DND-41 (cell line): ENCODE measurements at regions not wholly inside any gene's neighbourhood (a gene's known extent, or its start where the extent isn't known, plus 50 kb on each side); places are given as distances from the start of the nearest gene placed in this dataset.

ENCODE experiments used
- ATAC-seq: fragments of 200-7000 bp; cut with Tn5 transposase; 3 replicates; pipeline ENCODE4 v1.9.1; 2021; ENCODE audit warnings: low read depth; ENCODE audit not compliant: insufficient read depth
- DNase-seq: peaks from one replicate; pipeline ENCODE4 v3.0.0-alpha.2; 2020
- H2AFZ ChIP-seq: 2 replicates; pipeline ENCODE4 v1.6.0; 2012; ENCODE audit warnings: low read depth, low read length
- H3K27ac ChIP-seq: 2 replicates; pipeline ENCODE4 v1.5.1; 2012; ENCODE audit warnings: low read length, inconsistent platforms
- H3K27me3 ChIP-seq: fragments of 200-600 bp; sonication (generic); 2 replicates; pipeline ENCODE4 v1.6.0; 2012; ENCODE audit warnings: low read length, mild to moderate bottlenecking, inconsistent platforms; ENCODE audit not compliant: insufficient read depth, poor library complexity
- H3K36me3 ChIP-seq: 2 replicates; pipeline ENCODE4 v1.5.1; 2012; ENCODE audit warnings: low read length, inconsistent platforms; ENCODE audit not compliant: insufficient read depth
- H3K4me1 ChIP-seq: 2 replicates; pipeline ENCODE4 v1.5.1; 2012; ENCODE audit warnings: mild to moderate bottlenecking, low read length; ENCODE audit not compliant: insufficient read depth
- H3K4me2 ChIP-seq: 2 replicates; pipeline ENCODE4 v1.6.0; 2012; ENCODE audit warnings: mild to moderate bottlenecking, moderate library complexity, low read length, inconsistent platforms; ENCODE audit not compliant: insufficient read depth
- H3K4me3 ChIP-seq, 2 experiments: fragments of 200-600 bp in 1 of 2; shearing (Covaris generic) in 1 of 2; 2 replicates each; pipeline ENCODE4 v1.5.1; 2012 to 2016; ENCODE audit warnings: inconsistent platforms in 2 of 2, low read length in 2 of 2, mild to moderate bottlenecking in 2 of 2, low read depth in 1 of 2, moderate library complexity in 1 of 2
- H3K79me2 ChIP-seq: 2 replicates; pipeline ENCODE4 v1.6.0; 2012; ENCODE audit warnings: low read length, inconsistent platforms; ENCODE audit not compliant: insufficient read depth
- H3K9ac ChIP-seq: 2 replicates; pipeline ENCODE4 v1.6.0; 2012; ENCODE audit warnings: low read depth, mild to moderate bottlenecking, inconsistent platforms, low read length, moderate library complexity
- H3K9me3 ChIP-seq: 2 replicates; pipeline ENCODE4 v1.5.1; 2012; ENCODE audit warnings: low read length, moderate library complexity, mild to moderate bottlenecking, inconsistent platforms; ENCODE audit not compliant: insufficient read depth, severe bottlenecking
- H4K20me1 ChIP-seq: 2 replicates; pipeline ENCODE4 v1.6.0; 2012; ENCODE audit warnings: low read length; ENCODE audit not compliant: insufficient read depth
- EZH2 ChIP-seq: IDR thresholded peaks from 3 replicates; pipeline ENCODE4 v1.6.1; 2012; ENCODE audit warnings: borderline replicate concordance, low read depth, mild to moderate bottlenecking, moderate library complexity, low read length, inconsistent platforms; ENCODE audit not compliant: severe bottlenecking
- TF ChIP-seq, protein P1 (sequence below): IDR thresholded peaks from 2 replicates; pipeline ENCODE4 v1.5.1; 2012; ENCODE audit warnings: borderline replicate concordance, low read length, moderate library complexity, mild to moderate bottlenecking; ENCODE audit not compliant: poor library complexity, severe bottlenecking; ENCODE audit errors: extremely low read depth

DNA sequence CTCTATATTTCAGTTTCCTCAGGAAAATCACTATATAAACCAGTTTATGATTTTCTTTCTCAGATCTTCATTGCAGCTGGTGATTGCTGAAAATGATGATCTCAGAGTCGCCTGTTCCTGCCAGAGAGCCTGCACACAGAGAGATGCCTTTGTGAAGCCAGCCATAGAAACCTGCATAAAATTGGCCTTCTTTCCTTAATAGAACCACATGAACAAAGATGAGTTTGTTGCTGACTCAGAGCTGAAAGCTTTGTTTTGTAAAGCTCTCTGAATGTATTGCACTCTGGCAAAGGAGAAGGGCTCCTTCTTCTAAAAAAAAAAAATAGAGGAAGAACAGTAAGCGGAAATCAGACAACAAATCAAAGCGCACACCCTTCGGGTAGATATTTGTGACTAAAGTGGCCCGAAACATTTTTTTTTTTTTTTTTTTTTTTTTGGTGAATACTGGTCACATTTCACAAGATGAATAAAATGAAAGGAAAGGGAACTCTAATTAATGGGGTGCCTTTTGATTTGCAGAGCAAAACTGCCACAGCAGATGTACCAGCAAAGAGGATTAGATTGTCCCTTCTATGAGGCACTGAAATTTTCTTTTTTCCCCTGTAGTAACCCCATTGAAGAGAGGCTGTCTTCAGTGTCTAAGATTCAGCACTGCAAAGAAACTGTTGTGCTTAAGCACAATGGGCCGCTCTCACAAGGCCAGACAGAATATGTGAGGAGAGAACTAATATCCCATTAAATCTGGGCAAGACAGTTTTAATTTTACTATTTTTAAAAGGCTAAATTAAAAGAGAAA, 75.1 kb upstream of the PTPRZ1 start:
- TF ChIP-seq, protein P1, sequence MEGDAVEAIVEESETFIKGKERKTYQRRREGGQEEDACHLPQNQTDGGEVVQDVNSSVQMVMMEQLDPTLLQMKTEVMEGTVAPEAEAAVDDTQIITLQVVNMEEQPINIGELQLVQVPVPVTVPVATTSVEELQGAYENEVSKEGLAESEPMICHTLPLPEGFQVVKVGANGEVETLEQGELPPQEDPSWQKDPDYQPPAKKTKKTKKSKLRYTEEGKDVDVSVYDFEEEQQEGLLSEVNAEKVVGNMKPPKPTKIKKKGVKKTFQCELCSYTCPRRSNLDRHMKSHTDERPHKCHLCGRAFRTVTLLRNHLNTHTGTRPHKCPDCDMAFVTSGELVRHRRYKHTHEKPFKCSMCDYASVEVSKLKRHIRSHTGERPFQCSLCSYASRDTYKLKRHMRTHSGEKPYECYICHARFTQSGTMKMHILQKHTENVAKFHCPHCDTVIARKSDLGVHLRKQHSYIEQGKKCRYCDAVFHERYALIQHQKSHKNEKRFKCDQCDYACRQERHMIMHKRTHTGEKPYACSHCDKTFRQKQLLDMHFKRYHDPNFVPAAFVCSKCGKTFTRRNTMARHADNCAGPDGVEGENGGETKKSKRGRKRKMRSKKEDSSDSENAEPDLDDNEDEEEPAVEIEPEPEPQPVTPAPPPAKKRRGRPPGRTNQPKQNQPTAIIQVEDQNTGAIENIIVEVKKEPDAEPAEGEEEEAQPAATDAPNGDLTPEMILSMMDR: no peak
- TF ChIP-seq EZH2: no peak
- H3K9me3 ChIP-seq: no peaks in the 10 kb centered on the region
- no peak overlapping the region for H3K4me3 ChIP-seq
- H3K27me3 ChIP-seq: no peaks in the 10 kb centered on the region
- H3K4me2 ChIP-seq: no peak overlapping the region
- no peaks in the 10 kb centered on the region for H4K20me1 ChIP-seq
- H3K4me1 ChIP-seq: no peaks in the 10 kb centered on the region
- H3K36me3 ChIP-seq: no peaks in the 10 kb centered on the region
- no peak overlapping the region for H2AFZ ChIP-seq
- DNase-seq (no peak), ATAC-seq (no peak)
- no peaks in the 10 kb centered on the region for H3K79me2 ChIP-seq
- H3K27ac ChIP-seq: no peak overlapping the region
- H3K9ac ChIP-seq: no peak overlapping the region

DNA sequence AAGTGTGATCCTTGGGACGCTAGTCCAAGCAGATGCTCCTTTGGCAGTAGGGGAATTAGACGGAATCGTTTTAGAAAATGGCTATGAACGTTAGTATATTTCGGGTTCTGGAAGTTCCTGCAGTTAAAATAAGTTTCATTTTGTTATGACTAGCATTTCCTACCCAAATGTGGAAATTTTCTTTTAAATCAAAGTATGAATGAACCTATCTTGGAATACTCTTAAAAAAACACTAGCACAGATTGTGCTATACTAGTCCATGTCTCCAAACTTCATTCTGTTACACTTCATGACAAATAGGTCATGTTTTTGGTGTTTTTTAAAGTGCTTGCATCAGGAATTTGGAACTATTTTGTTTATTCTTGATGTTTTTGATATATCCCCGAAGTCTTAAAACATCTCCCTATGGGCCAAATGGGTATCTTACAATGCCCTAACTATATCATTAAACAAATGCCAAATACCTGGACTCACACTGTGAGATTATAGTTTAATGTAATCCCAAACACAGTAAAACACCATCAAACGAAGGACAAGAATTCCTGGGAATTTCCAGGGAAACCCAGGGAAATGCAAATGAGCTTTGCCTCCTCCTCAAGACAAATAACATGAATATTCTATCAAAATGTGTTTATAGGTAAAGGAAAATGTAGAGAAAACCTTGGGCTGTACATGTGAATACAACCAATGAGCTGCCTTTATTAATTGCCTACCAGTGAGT, 75.9 kb upstream of the PTPRZ1 start:
- no peaks in the 10 kb centered on the region for H3K4me1 ChIP-seq
- H3K4me2 ChIP-seq: no peak overlapping the region
- ATAC-seq (no peak), DNase-seq (no peak)
- no peak overlapping the region for H3K9ac ChIP-seq
- no peaks in the 10 kb centered on the region for H3K9me3 ChIP-seq
- H3K79me2 ChIP-seq: no peaks in the 10 kb centered on the region
- H3K27me3 ChIP-seq: no peaks in the 10 kb centered on the region
- H3K27ac ChIP-seq: no peak overlapping the region
- no peak overlapping the region for H2AFZ ChIP-seq
- H3K36me3 ChIP-seq: no peaks in the 10 kb centered on the region
- TF ChIP-seq, protein P1: no peak
- no peak for TF ChIP-seq EZH2
- no peaks in the 10 kb centered on the region for H4K20me1 ChIP-seq
- no peak overlapping the region for H3K4me3 ChIP-seq

DNA sequence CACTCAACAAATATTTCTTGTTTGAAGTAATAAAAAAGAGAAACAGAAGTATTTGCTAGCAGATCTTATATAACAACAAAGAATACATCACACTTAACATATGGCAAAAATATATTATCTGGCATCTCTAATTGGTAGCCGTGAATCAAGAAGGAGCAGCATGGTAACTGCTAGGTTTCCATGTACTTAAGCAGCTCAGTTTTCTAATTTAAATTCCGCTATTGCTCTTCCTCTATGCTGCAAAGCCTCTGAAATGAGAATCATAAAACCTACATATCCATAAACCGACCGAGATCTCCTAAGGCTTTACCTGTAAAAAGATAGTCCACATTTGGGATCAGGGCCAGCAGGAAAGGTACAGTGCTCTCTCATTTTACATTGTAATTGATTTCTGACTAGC, 76.6 kb upstream of the PTPRZ1 start:
- no peaks in the 10 kb centered on the region for H3K27me3 ChIP-seq
- DNase-seq: no peak
- no peak overlapping the region for H3K9ac ChIP-seq

More for the DNA sequence above, 76.6 kb upstream of the PTPRZ1 start:
- Histone ChIP-seq H4K20me1 (no peaks in the 10 kb centered on the region), H3K4me2 (no peak overlapping the region), H2AFZ (no peak overlapping the region), H3K36me3 (no peaks in the 10 kb centered on the region), H3K4me3 (no peak overlapping the region), H3K27ac (no peak overlapping the region), H3K79me2 (no peaks in the 10 kb centered on the region), H3K9me3 (no peaks in the 10 kb centered on the region), H3K4me1 (no peaks in the 10 kb centered on the region)
- ATAC-seq: no peak
- TF ChIP-seq, protein P1: no peak
- TF ChIP-seq EZH2: no peak
